ENCODE measurements at regions not wholly inside any gene's neighbourhood (a gene's known extent, or its start where the extent isn't known, plus 50 kb on each side); places are given as distances from the start of the nearest gene placed in this dataset.

DNA sequence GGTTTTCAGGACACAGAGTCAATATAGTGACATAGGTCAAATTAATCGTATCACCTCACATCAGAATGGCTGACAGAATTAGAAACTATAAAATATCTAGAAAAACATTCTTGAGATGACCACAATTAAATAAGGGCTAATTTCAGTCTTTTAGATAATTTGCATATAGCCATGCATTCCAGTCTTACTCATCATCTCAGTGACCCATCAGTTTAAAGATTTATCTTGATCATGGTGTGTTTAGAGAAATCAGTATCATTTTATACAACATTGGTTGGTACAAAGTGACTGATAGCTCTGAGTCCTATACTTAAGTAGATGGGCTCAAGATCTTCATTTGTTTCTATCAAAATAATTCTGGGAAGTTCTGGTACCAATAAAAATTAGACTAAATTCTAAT is 262.3 kb upstream of the SNX7 start:
- TF ChIP-seq, protein P1, sequence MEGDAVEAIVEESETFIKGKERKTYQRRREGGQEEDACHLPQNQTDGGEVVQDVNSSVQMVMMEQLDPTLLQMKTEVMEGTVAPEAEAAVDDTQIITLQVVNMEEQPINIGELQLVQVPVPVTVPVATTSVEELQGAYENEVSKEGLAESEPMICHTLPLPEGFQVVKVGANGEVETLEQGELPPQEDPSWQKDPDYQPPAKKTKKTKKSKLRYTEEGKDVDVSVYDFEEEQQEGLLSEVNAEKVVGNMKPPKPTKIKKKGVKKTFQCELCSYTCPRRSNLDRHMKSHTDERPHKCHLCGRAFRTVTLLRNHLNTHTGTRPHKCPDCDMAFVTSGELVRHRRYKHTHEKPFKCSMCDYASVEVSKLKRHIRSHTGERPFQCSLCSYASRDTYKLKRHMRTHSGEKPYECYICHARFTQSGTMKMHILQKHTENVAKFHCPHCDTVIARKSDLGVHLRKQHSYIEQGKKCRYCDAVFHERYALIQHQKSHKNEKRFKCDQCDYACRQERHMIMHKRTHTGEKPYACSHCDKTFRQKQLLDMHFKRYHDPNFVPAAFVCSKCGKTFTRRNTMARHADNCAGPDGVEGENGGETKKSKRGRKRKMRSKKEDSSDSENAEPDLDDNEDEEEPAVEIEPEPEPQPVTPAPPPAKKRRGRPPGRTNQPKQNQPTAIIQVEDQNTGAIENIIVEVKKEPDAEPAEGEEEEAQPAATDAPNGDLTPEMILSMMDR (IDR thresholded peaks at IDR 0.05; ENCODE audit: low read depth, low read length) = no peak
- H3K4me3 ChIP-seq (ENCODE audit: low read depth, low read length) = no peak overlapping the region

DNA sequence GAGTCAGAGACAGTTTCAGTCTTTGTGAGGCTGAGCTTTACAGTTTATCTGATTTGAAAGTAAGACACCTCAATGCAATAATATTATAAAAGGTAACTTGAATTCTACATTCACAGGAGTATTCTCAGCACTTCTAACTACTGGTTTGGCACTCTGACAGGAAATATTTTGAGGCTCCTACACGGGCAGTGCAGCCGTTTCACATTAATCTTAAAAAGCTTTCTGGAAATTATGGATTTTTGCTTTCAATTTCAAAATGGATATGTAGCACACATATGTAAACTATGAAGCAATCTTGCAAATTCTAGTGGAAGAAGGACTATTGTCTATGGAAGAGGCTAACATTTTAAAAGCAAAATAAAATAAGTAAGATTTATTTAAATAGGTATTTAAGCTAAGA is 262.9 kb upstream of the SNX7 start:
- H3K4me3 ChIP-seq (ENCODE audit: low read depth, low read length) = no peak overlapping the region
- TF ChIP-seq, protein P1 (IDR thresholded peaks at IDR 0.05; ENCODE audit: low read depth, low read length) = no peak

DNA sequence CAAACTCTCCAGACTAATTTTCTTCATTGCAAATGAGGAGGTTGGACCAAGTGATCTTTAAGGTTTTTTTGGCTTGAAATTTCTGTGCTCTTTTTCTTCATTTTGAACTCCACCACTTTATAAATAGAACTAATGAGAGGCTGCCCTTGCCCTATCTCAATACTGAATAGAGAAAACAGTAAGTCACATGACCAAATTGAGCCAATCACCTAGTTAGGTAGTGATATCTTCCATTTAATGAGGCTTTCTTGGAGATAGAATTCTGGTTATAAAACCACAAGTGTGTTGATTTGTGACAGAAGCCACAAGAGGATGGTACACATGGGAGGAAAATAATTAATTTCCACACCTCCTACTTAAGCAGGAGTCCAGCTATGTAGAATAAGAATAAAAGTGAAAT is 263.4 kb upstream of the SNX7 start:
- TF ChIP-seq, protein P1 (IDR thresholded peaks at IDR 0.05; ENCODE audit: low read depth, low read length) = no peak
- no peak overlapping the region for H3K4me3 ChIP-seq (ENCODE audit: low read depth, low read length)

DNA sequence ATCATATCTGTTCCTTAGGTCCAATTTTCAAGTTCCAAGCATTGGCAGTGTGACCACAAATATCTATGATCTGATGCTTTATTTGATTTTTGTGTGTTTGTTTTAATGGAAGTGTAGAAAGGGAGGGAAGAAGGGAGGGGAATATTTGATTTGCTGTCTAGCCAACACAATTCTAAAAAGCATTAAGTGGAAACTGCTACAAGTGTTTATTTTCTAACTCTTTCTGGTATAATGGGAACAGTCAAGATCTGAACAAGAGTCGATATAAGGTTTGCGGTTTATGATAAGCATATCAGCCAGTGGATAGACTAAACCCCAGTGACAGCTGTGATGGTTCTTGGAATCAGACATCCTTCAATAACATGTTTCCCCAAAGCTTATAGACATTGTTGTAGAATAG is 267.8 kb upstream of the SNX7 start:
- TF ChIP-seq, protein P1 (IDR thresholded peaks at IDR 0.05; ENCODE audit: low read depth, low read length) = no peak
- H3K4me3 ChIP-seq (ENCODE audit: low read depth, low read length) = no peak overlapping the region

DNA sequence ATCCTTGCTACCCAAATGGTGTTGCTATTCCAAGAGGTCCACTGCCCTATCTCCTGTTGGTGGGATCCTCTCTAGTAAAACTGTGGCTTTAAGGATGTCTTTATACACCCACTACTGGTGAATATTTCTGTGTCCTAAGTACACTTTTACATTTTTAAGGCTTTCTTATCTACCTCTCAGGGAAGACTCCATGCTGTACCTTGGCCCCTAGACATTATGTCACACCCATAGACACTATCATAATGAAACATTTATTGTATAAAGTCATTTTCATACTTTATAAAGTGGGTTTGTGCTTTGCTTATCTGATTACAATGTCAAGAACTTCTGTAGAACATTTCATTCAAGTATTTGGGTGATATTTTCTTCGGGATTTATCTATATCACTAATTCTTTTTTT is 270.3 kb upstream of the SNX7 start:
- TF ChIP-seq, protein P1 (IDR thresholded peaks at IDR 0.05; ENCODE audit: low read depth, low read length) = no peak
- H3K4me3 ChIP-seq (ENCODE audit: low read depth, low read length) = no peak overlapping the region

DNA sequence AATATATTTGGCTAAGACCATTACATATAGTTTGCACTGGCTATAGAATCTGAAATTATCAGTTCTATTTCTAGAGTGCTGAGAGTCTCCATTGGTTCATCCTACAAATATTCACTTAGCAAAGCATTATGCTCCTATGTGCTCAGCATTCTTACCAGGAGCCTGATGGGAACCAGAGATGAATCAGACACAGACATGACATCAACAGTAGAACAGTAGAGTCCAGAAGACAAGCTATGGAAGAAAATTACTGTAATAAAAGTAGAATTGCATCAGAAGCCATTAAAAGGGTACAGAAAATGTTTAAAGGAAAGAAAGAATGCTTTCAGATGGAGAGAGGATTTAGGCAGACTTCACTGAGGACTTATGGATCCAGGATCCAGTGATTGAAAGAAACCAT is 271.7 kb upstream of the SNX7 start:
- H3K4me3 ChIP-seq (ENCODE audit: low read depth, low read length) = no peak overlapping the region
- TF ChIP-seq, protein P1 (IDR thresholded peaks at IDR 0.05; ENCODE audit: low read depth, low read length) = no peak

DNA sequence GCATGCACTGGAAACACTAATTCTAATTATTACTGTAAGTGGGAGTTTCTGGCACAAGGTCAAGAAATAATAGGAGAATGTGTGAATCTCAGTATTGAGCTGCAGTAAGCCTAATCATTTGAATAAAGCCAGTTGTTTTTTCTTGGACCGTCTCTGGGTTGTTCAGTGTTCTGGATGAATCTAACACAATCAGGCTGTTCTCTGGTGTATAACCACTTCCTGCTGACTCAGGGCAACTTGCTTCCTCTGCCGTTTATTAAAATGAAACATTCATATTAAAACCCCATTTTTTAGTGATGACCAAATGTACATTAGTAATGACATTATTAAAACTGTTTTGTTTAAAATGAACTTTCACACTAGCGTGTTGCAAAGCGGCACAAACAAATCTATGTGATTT is 273.1 kb upstream of the SNX7 start:
- TF ChIP-seq, protein P1 (IDR thresholded peaks at IDR 0.05; ENCODE audit: low read depth, low read length) = no peak
- no peak overlapping the region for H3K4me3 ChIP-seq (ENCODE audit: low read depth, low read length)

All from WI38 (cell line).